ENCODE measurements at regions not wholly inside any gene's neighbourhood (a gene's known extent, or its start where the extent isn't known, plus 50 kb on each side); places are given as distances from the start of the nearest gene placed in this dataset.

DNA sequence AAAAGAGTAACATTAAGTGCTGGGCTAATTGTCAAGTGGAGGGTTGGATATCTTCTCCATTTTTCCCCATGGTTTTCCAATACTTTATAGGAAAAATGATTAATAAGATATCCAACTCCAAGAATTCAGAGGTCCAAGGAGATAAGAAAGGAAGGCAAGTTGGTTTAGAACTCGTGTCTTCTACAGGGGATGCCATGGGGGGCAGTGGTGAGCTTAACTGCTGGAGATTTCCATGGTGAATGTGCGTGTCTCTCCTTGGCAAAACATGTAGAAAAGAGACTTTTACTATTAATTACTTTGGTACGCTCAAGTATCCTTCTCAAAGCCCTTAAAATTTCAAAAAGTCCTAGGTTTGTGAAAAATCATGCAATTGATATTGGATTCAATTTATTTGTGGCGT is 982.9 kb upstream of the RBFOX1 start:
- no peaks in the 10 kb centered on the region for H3F3A ChIP-seq (ENCODE audit: control insufficient read depth, insufficient read depth)

DNA sequence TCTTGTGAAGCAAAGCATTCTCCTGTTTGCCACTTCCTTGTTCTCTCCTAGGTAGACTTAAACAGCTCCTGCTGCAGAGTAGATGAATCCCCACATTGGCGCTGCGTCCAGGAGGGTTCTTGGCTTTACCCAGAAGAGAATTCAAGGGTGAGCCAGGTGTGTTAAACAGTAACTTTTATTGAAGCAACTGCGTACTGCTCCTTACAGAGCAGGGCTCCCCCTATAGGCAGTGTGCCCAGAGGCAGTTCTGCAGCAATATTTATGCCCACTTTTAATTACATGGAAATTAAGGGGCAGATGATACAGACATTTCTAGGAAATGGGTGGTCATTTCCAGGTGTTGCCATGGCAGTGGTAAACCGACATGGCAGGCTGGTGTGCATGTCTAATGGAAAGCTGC is 987.6 kb upstream of the RBFOX1 start:
- Histone ChIP-seq H3K27ac (ENCODE audit: low read depth, low read length) (no peak overlapping the region), H3K9me2 (replicated peaks; ENCODE audit: control insufficient read depth, low read length) (no peaks in the 10 kb centered on the region), H3K27me3 (ENCODE audit: control insufficient read depth, low read length) (no peaks in the 10 kb centered on the region), H3K4me2 (ENCODE audit: low read length) (no peak overlapping the region), H3K4me3 (ENCODE audit: low read length) (no peak overlapping the region), H3K36me3 (ENCODE audit: control insufficient read depth, low read length) (no peaks in the 10 kb centered on the region), H3F3A (ENCODE audit: control insufficient read depth, insufficient read depth) (no peaks in the 10 kb centered on the region), H3K79me2 (ENCODE audit: control insufficient read depth, low read length) (no peaks in the 10 kb centered on the region), H4K20me1 (ENCODE audit: control insufficient read depth, insufficient read depth, low read depth, low read length) (no peaks in the 10 kb centered on the region), H3K4me1 (ENCODE audit: control insufficient read depth, low read length) (no peaks in the 10 kb centered on the region), H3K9me3 (ENCODE audit: control insufficient read depth, insufficient read depth, low read length) (no peaks in the 10 kb centered on the region)
- TF ChIP-seq EZH2phosphoT487 (IDR thresholded peaks at IDR 0.05; ENCODE audit: borderline replicate concordance, low read length), result no peak
- TF ChIP-seq, protein P1, sequence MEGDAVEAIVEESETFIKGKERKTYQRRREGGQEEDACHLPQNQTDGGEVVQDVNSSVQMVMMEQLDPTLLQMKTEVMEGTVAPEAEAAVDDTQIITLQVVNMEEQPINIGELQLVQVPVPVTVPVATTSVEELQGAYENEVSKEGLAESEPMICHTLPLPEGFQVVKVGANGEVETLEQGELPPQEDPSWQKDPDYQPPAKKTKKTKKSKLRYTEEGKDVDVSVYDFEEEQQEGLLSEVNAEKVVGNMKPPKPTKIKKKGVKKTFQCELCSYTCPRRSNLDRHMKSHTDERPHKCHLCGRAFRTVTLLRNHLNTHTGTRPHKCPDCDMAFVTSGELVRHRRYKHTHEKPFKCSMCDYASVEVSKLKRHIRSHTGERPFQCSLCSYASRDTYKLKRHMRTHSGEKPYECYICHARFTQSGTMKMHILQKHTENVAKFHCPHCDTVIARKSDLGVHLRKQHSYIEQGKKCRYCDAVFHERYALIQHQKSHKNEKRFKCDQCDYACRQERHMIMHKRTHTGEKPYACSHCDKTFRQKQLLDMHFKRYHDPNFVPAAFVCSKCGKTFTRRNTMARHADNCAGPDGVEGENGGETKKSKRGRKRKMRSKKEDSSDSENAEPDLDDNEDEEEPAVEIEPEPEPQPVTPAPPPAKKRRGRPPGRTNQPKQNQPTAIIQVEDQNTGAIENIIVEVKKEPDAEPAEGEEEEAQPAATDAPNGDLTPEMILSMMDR (IDR thresholded peaks at IDR 0.05; ENCODE audit: low read depth, low read length, poor library complexity, severe bottlenecking), result peak; percentile 41

More for the DNA sequence above, 982.9 kb upstream of the RBFOX1 start:
- Histone ChIP-seq H4K20me1 (ENCODE audit: control insufficient read depth, insufficient read depth, low read depth, low read length) (no peaks in the 10 kb centered on the region), H3K9me3 (ENCODE audit: control insufficient read depth, insufficient read depth, low read length) (no peaks in the 10 kb centered on the region), H3K4me3 (ENCODE audit: low read length) (no peak overlapping the region), H3K4me2 (ENCODE audit: low read length) (no peak overlapping the region), H3K27me3 (ENCODE audit: control insufficient read depth, low read length) (no peaks in the 10 kb centered on the region), H3K36me3 (ENCODE audit: control insufficient read depth, low read length) (no peaks in the 10 kb centered on the region), H3K4me1 (ENCODE audit: control insufficient read depth, low read length) (no peaks in the 10 kb centered on the region), H3K27ac (ENCODE audit: low read depth, low read length) (no peak overlapping the region), H3K79me2 (ENCODE audit: control insufficient read depth, low read length) (no peaks in the 10 kb centered on the region), H3K9me2 (replicated peaks; ENCODE audit: control insufficient read depth, low read length) (no peaks in the 10 kb centered on the region)
- TF ChIP-seq, protein P1 (IDR thresholded peaks at IDR 0.05; ENCODE audit: low read depth, low read length, poor library complexity, severe bottlenecking), result no peak
- no peak for TF ChIP-seq EZH2phosphoT487 (IDR thresholded peaks at IDR 0.05; ENCODE audit: borderline replicate concordance, low read length)

DNA sequence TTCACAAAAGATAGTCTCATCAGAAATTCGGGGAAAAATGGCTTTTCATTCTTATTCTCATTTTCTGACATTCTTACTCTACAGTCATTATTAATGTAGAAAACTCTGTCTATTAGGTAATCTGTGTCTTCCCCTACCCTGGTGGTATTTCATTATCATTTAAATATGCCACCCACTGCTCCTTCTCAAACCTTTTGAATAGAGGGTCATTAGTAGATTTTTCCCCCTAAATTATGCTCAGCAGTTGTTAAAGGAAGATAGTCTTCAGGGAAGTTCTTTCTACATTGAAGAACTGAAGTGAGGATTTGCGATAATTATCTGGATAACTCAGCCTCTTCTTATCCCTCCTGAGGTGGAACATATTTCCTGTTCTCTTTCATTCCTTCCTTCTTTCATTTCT is 989.5 kb upstream of the RBFOX1 start:
- Histone ChIP-seq H3K27ac (ENCODE audit: low read depth, low read length) (no peak overlapping the region), H4K20me1 (ENCODE audit: control insufficient read depth, insufficient read depth, low read depth, low read length) (no peaks in the 10 kb centered on the region), H3K4me1 (ENCODE audit: control insufficient read depth, low read length) (no peaks in the 10 kb centered on the region), H3K9me2 (replicated peaks; ENCODE audit: control insufficient read depth, low read length) (no peaks in the 10 kb centered on the region), H3K79me2 (ENCODE audit: control insufficient read depth, low read length) (no peaks in the 10 kb centered on the region), H3K4me3 (ENCODE audit: low read length) (no peak overlapping the region), H3F3A (ENCODE audit: control insufficient read depth, insufficient read depth) (no peaks in the 10 kb centered on the region), H3K4me2 (ENCODE audit: low read length) (no peak overlapping the region), H3K27me3 (ENCODE audit: control insufficient read depth, low read length) (no peaks in the 10 kb centered on the region), H3K9me3 (ENCODE audit: control insufficient read depth, insufficient read depth, low read length) (no peaks in the 10 kb centered on the region), H3K36me3 (ENCODE audit: control insufficient read depth, low read length) (no peaks in the 10 kb centered on the region)
- TF ChIP-seq, protein P1 (IDR thresholded peaks at IDR 0.05; ENCODE audit: low read depth, low read length, poor library complexity, severe bottlenecking), result no peak
- no peak for TF ChIP-seq EZH2phosphoT487 (IDR thresholded peaks at IDR 0.05; ENCODE audit: borderline replicate concordance, low read length)

DNA sequence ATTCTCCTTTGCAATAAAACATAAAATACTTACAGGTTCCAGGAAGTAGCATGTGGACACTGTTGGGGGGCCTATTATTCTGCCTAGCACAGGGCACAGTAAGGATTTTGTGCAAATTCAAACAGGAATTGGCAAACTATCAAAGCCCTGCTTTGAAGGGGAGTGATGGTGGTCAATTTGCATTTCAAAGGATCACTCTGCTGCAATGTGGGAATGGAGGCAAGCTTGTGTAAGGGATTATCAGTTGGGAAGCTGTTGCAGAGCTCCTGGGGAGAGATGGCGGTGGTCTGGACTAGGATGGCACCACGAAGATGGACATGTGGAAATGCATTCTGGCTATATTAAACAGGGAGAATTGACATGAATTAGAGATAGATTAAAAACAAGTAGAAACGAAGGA is 990.7 kb upstream of the RBFOX1 start:
- Histone ChIP-seq H4K20me1 (ENCODE audit: control insufficient read depth, insufficient read depth, low read depth, low read length) (no peaks in the 10 kb centered on the region), H3K79me2 (ENCODE audit: control insufficient read depth, low read length) (no peaks in the 10 kb centered on the region)
- TF ChIP-seq, protein P1 (IDR thresholded peaks at IDR 0.05; ENCODE audit: low read depth, low read length, poor library complexity, severe bottlenecking), result no peak
- TF ChIP-seq EZH2phosphoT487 (IDR thresholded peaks at IDR 0.05; ENCODE audit: borderline replicate concordance, low read length), result no peak

More for the DNA sequence above, 990.7 kb upstream of the RBFOX1 start:
- Histone ChIP-seq H3K36me3 (ENCODE audit: control insufficient read depth, low read length) (no peaks in the 10 kb centered on the region), H3K4me3 (ENCODE audit: low read length) (no peak overlapping the region), H3K9me2 (replicated peaks; ENCODE audit: control insufficient read depth, low read length) (no peaks in the 10 kb centered on the region), H3F3A (ENCODE audit: control insufficient read depth, insufficient read depth) (no peaks in the 10 kb centered on the region), H3K27ac (ENCODE audit: low read depth, low read length) (no peak overlapping the region), H3K27me3 (ENCODE audit: control insufficient read depth, low read length) (no peaks in the 10 kb centered on the region), H3K9me3 (ENCODE audit: control insufficient read depth, insufficient read depth, low read length) (no peaks in the 10 kb centered on the region), H3K4me1 (ENCODE audit: control insufficient read depth, low read length) (no peaks in the 10 kb centered on the region), H3K4me2 (ENCODE audit: low read length) (no peak overlapping the region)
